ENCODE measurements at regions not wholly inside any gene's neighbourhood (a gene's known extent, or its start where the extent isn't known, plus 50 kb on each side); places are given as distances from the start of the nearest gene placed in this dataset.

GRCh38 chr2:217279140-217279539 lies 419.3 kb upstream of the TNP1 start:
- no peak for TF ChIP-seq CTCF (IDR thresholded peaks at IDR 0.05)
- TF ChIP-seq POLR2A (IDR thresholded peaks at IDR 0.05) = no peak

Measured in uterus (tissue), 2 donors.